Lower lobe of right lung (tissue), 2 donors: ENCODE measurements at regions not wholly inside any gene's neighbourhood (a gene's known extent, or its start where the extent isn't known, plus 50 kb on each side); places are given as distances from the start of the nearest gene placed in this dataset.

Source experiments
- ATAC-seq, 2 donors: fragments of 200-7000 bp; cut with Tn5 transposase; one replicate each; pipeline ENCODE4 v1.9.1; 2020 to 2022; ENCODE audit warnings: mild to moderate bottlenecking in 2 of 2, moderate library complexity in 2 of 2
- DNase-seq: peaks from one replicate; pipeline ENCODE4 v3.0.0-alpha.2; 2020
- H3K27ac ChIP-seq: fragments of 200-600 bp; one replicate; pipeline ENCODE4 v1.8.0; 2022
- H3K27me3 ChIP-seq: fragments of 200-600 bp; one replicate; pipeline ENCODE4 v1.8.0; 2022; ENCODE audit warnings: low read depth
- H3K36me3 ChIP-seq: fragments of 200-600 bp; one replicate; pipeline ENCODE4 v1.8.0; 2022; ENCODE audit warnings: mild to moderate bottlenecking
- H3K4me1 ChIP-seq: fragments of 200-600 bp; one replicate; pipeline ENCODE4 v1.8.0; 2022
- H3K4me3 ChIP-seq: fragments of 200-600 bp; one replicate; pipeline ENCODE4 v1.8.0; 2022; ENCODE audit warnings: mild to moderate bottlenecking
- H3K9me3 ChIP-seq: fragments of 200-600 bp; one replicate; pipeline ENCODE4 v1.8.0; 2022
- intact Hi-C: fragments of 100-400 bp; cut with DNase I; formaldehyde crosslinking; loops from one replicate; pipeline ENCODE4 v1.11.0; 2022
- TF ChIP-seq, protein P1 (sequence below): fragments of 200-600 bp; IDR thresholded peaks from one replicate; pipeline ENCODE4 v1.8.0; 2022; ENCODE audit warnings: antibody characterized with exemption, mild to moderate bottlenecking
- donor health status: DM: no; HTN: yes; CAD: no; lungs with severe emphysema.

DNA sequence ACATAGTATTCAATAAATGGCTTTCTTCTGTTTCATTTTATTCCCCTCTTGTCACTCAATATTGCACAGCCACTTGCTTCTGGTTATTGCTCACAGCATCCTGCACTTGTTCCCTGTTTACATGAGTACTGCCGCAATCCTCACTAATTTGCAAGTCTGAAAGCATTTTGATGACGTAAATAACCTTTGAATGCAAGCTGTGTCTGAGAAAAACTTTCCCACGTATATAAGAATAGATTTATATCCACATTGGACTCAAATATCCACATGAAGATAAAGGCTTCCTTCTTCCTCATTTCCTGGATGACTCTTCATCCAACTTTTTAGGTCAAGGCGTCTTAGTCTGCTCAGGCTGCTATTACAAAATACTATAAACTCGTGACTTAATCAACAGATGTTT lies 88.2 kb upstream of the DAP start:
- Histone ChIP-seq H3K4me1 (peaks cover 2% of the 10 kb centered on the region), H3K27ac (no peak overlapping the region), H3K9me3 (no peaks in the 10 kb centered on the region), H3K36me3 (no peaks in the 10 kb centered on the region), H3K27me3 (no peaks in the 10 kb centered on the region), H3K4me3 (no peak overlapping the region)
- no peak for ATAC-seq
- DNase-seq: no peak
- TF ChIP-seq, protein P1, sequence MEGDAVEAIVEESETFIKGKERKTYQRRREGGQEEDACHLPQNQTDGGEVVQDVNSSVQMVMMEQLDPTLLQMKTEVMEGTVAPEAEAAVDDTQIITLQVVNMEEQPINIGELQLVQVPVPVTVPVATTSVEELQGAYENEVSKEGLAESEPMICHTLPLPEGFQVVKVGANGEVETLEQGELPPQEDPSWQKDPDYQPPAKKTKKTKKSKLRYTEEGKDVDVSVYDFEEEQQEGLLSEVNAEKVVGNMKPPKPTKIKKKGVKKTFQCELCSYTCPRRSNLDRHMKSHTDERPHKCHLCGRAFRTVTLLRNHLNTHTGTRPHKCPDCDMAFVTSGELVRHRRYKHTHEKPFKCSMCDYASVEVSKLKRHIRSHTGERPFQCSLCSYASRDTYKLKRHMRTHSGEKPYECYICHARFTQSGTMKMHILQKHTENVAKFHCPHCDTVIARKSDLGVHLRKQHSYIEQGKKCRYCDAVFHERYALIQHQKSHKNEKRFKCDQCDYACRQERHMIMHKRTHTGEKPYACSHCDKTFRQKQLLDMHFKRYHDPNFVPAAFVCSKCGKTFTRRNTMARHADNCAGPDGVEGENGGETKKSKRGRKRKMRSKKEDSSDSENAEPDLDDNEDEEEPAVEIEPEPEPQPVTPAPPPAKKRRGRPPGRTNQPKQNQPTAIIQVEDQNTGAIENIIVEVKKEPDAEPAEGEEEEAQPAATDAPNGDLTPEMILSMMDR: no peak
- intact Hi-C loops: no loop called here

DNA sequence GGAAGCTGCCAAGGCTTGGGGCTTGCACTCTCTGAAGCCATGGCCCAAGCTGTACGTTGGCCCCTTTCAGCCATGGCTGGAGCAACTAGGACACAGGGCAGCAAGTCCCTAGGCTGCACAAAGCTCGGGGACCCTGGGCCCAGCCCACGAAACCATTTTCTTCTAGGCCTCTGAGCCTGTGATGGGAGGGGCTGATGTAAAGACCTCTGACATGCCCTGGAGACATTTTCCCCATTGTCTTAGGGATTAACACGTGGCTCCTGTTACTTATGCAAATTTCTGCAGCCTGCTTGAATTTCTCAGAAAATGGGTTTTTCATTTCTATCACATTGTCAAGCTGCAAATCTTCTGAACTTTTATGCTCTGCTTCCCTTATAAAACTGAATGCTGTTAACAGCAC lies 83.0 kb upstream of the DAP start:
- no peak overlapping the region for H3K27ac ChIP-seq
- DNase-seq (no peak), ATAC-seq (no peak)
- H3K36me3 ChIP-seq: no peaks in the 10 kb centered on the region
- no peaks in the 10 kb centered on the region for H3K4me1 ChIP-seq
- no peaks in the 10 kb centered on the region for H3K27me3 ChIP-seq
- intact Hi-C loops: no loop called here
- H3K4me3 ChIP-seq: no peak overlapping the region
- TF ChIP-seq, protein P1: no peak
- no peaks in the 10 kb centered on the region for H3K9me3 ChIP-seq

DNA sequence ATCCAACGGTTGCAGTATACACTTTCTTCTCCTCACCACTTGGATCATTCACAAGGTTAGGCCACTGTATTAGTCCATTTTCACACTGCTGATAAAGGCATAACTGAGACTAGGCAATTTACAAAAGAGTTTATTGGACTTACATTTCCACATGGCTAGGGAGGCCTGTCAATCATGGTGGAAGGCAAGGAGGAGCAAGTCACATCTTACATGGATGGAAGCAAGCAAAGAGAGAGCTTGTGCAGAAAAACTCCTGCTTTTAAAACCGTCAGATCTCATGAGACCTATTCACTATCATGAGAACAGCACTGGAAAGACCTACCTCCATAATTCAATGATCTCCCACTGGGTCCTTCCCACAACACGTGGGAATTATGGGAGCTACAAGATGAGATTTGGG lies 81.8 kb upstream of the DAP start:
- TF ChIP-seq, protein P1: no peak
- no peak for DNase-seq
- intact Hi-C loops: no loop called here
- H3K36me3 ChIP-seq: no peaks in the 10 kb centered on the region
- no peak overlapping the region for H3K4me3 ChIP-seq
- no peak overlapping the region for H3K27ac ChIP-seq
- ATAC-seq: no peak
- no peaks in the 10 kb centered on the region for H3K27me3 ChIP-seq
- no peaks in the 10 kb centered on the region for H3K4me1 ChIP-seq
- no peaks in the 10 kb centered on the region for H3K9me3 ChIP-seq

DNA sequence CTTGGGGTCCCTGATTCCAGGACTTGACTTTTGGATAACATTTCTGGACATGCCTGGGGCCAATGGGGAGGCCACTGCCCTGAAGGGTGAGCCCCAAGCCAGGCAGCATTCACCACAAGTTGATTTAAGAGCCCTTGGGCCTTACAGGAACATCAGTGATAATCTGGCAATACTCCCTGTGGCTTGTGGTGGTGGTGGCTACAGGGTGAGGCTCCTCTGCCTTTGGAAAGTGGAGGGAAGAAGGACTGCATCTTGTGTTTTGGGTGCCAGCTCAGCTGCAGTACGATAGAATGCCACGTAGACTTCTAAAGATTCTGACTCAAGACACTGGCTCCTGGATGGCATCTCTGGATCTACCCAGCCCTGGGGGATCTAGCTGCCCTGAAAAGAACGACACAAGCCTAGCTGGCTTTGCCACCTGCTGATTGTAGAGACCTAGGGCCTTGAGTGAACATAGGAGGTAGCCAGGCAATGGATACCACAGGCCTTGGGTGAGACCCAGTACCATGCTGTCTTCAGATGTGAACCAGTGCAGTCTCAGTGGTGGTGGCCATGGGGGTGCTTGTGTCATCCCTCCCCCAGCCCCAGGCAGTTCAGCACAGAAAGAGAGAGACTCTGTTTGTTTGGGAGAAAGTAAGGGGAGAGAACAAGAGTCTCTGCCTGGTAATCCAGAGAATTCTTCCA lies 79.0 kb upstream of the DAP start:
- intact Hi-C loops: no loop called here
- H3K27me3 ChIP-seq: no peaks in the 10 kb centered on the region
- H3K9me3 ChIP-seq: no peaks in the 10 kb centered on the region
- no peaks in the 10 kb centered on the region for H3K4me1 ChIP-seq
- no peaks in the 10 kb centered on the region for H3K36me3 ChIP-seq
- H3K27ac ChIP-seq: no peak overlapping the region
- ATAC-seq (no peak), DNase-seq (no peak)
- TF ChIP-seq, protein P1: no peak
- H3K4me3 ChIP-seq: no peak overlapping the region

DNA sequence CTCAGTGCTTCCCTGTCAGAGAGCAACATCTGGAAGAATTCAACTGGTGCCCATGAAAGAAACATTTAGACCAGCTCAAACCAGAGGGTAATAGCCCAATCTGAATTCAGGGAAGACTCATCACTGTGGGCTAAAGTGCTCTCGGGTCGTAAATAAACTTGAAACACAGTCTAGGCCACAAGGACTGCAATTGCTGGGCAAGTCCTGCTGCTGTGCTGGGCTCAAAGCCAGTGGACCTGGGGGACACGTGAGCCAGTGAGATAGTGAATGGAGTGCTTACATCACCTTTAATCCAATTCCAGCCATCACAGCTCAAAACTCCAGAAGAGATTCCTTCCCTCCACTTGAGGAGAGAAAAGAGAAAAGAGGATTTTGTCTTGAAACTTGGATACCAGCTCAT lies 78.1 kb upstream of the DAP start:
- Histone ChIP-seq H3K9me3 (no peaks in the 10 kb centered on the region), H3K27ac (no peak overlapping the region), H3K36me3 (no peaks in the 10 kb centered on the region), H3K4me3 (no peak overlapping the region), H3K27me3 (no peaks in the 10 kb centered on the region), H3K4me1 (no peaks in the 10 kb centered on the region)
- DNase-seq (no peak), ATAC-seq (no peak)
- intact Hi-C loops: no loop called here
- TF ChIP-seq, protein P1: no peak
